ENCODE measurements at regions not wholly inside any gene's neighbourhood (a gene's known extent, or its start where the extent isn't known, plus 50 kb on each side); places are given as distances from the start of the nearest gene placed in this dataset.
"Not testable (repeated sequence)": the region's sequence is repeated elsewhere in the genome, so short reads cannot be mapped to it uniquely, and the experiment has no call there.

GRCh38 chr17:27365329-27365945 is 71.5 kb downstream of the WSB1 start:
- DNase-seq (ENCODE audit: low read depth in 2 of 2) = not testable (repeated sequence)

DNA sequence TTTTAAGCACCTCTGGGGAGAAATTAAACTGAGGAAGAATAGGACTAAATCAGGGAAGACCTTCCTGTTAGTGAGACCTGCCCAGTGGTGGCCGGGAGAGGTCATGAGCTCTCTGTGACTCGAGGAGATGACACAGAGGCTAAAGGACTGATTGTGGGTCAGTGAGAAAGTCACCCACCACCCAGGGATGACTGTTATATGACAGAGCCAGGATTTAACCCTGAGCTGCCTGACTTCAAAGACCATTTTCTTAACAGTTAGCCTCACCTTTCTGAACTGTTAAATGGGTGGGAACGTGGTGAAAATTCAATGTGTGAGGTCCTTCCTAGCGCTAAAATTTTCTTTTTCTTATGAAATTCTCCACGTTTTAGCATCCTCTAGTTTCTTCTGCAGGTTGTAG is 72.5 kb downstream of the WSB1 start:
- no peak for DNase-seq (ENCODE audit: low read depth in 2 of 2)

GRCh38 chr17:27367121-27367981 is 73.4 kb downstream of the WSB1 start:
- no peak for DNase-seq (ENCODE audit: low read depth in 2 of 2)

DNA sequence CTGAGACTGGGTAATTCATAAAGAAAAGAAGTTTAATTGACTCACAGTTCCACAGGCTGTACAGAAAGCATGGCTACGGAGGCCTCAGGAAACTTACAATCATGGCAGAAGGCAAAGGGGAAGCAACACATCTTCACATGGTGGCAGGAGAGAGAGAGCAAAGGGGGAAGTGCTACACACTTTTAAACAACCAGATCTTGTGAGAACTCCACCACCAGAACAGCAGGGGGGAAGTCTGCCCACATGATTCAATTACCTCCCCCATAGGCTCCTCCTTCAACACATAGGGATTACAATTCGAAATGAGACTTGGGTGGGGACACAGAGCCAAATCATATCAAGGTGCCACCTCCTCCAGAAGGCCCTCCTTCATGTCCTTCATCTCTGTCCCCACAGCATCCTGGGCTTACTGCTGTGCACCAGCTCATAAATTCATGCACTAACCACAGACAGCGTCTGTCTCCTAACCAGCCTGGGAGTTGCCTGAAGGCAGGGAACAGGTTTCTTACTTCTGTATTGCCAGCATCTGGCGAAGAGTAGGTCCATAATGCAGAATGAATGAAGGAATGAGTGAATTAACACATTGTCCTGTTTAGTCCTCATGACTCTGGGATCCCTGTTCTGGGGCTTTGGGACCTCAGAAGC is 74.4 kb downstream of the WSB1 start:
- DNase-seq (ENCODE audit: low read depth in 2 of 2) = no peak

DNA sequence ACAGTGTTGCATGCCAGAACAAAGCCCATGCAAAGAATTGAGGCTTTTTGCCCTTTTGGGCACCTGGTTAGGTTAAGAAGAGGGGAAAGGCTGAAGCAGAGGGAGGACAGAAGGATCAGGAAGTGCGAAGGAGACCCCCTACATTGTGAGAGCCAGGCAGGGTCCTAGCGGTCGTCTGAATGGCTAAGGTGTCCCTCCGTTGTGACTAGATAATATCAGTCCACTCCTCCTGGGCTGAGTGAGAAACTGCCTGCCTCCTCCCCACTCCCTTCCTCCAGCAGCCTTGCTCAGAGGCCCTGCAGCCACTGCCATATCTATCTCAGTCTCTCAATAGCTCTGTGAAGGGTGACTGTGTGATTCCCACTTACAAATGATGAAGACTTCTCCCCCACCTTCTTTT is 75.1 kb downstream of the WSB1 start:
- DNase-seq (ENCODE audit: low read depth in 2 of 2) = no peak

- DNase-seq (ENCODE audit: low read depth in 2 of 2) = no peak
Observed at GRCh38 chr17:27370776-27371175, 76.9 kb downstream of the WSB1 start.

- DNase-seq (ENCODE audit: low read depth in 2 of 2) = not testable (repeated sequence)
Observed at GRCh38 chr17:27373695-27374094, 79.8 kb downstream of the WSB1 start.

GRCh38 chr17:27376637-27377547 is 79.4 kb upstream of the KSR1 start:
- DNase-seq (ENCODE audit: low read depth in 2 of 2) = no peak

- DNase-seq (ENCODE audit: low read depth in 2 of 2) = no peak
Observed at GRCh38 chr17:27378482-27379175, 77.6 kb upstream of the KSR1 start.

DNA sequence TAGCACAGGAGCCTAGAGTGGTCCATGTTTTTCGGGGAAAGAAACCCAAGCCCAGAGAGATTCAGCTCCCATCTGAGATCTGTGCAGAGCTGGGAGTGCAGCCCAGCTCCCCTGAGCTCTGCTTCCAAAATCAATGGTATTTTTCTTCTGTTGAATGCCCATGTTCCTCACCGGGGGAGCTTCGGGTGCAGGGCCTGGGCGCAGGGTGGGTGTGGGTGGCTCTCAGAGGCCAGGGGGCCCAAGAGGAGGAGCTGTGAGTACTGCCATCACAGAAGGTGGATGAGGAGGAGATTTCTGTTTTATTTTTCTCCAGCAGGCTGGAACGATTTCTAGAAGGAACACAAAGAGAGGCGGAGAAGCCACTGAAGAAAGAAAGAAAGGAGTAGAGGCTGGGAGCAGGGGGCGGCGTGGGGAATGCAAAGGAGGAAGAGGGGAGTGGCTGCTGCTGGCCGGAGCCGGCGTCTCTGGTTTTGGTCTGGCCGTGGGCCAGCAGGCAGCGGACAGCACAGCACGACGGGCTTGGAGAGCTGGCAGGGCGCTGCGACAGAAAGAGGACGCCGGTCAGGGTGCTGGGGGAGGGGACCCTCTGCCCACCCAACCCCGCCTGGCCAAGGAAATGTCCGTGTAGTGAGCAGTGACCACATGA is 76.2 kb upstream of the KSR1 start:
- no peak for DNase-seq (ENCODE audit: low read depth in 2 of 2)

DNA sequence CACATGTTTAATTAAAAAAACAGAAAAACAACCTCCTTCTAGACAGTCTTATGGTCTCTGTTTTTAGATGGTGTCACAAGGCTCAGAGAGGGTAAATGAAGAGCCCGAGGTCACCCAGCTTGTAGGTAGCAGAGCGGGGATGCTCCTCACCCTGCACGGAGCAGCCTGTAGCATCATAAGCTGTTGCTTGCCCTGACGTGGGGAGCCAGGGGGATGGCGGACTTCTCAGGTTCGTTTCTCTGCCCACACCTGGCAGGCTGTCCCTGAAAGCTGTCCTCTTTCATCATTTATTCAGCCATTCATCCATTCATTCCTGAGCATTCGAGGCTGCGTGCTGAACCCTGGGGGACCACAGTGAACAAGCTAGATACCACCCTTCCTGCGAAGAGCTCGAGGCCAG is 75.7 kb upstream of the KSR1 start:
- no peak for DNase-seq (ENCODE audit: low read depth in 2 of 2)

- peak; percentile 76 to 81 for DNase-seq (ENCODE audit: low read depth in 2 of 2)
Observed at GRCh38 chr17:27381007-27381501, 75.2 kb upstream of the KSR1 start.

GRCh38 chr17:27382025-27382424 is 74.2 kb upstream of the KSR1 start:
- no peak for DNase-seq (ENCODE audit: low read depth in 2 of 2)

DNA sequence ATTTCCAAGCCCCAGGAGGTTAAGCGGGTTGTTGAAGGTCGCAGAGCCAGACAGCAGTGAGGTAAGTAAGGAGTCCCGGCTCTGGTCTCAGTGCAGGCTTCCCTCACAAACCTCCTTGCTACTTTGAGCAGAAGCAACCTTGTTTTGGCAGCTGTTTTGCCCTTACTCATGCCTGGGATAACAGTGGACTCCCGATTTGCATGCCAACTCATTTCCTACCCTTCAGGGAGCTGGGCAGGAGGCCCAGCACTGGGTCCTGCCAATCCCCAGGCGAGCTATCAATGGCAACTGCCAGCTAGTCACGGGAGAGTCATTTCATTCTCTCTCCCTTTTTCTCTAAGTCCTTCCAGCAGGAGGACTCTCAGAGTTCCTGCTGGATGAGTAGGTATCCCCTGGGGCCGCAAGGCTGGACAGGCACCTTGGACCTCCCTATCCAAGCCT is 72.0 kb upstream of the KSR1 start:
- DNase-seq (ENCODE audit: low read depth in 2 of 2) = no peak

GRCh38 chr17:27384726-27385125 is 71.5 kb upstream of the KSR1 start:
- DNase-seq (ENCODE audit: low read depth in 2 of 2) = no peak

DNA sequence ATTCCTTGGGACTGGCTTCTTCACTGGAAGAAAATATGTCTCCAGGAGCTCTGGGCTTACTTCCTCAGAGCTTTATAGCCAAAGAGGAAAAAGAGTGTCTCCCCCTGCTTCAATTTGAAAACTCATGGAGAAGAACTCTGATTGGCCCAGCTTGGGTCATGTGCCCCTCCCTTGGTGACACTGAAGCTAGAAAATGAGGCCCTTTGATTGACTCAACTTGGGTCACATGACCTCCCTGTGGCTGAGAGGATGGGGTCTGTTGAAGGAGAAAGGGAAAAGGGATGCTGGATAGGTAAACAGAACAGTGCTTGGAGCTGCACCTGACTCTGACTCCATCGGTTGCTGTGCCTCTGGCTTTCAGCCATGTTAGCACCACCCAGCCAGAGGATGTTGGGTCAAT is 70.6 kb upstream of the KSR1 start:
- no peak for DNase-seq (ENCODE audit: low read depth in 2 of 2)

- no peak for DNase-seq (ENCODE audit: low read depth in 2 of 2)
Observed at GRCh38 chr17:27386206-27387075, 69.8 kb upstream of the KSR1 start.

- DNase-seq (ENCODE audit: low read depth in 2 of 2) = no peak
Observed at GRCh38 chr17:27389542-27390140, 66.6 kb upstream of the KSR1 start.

- no peak for DNase-seq (ENCODE audit: low read depth in 2 of 2)
Observed at GRCh38 chr17:27390540-27390939, 65.7 kb upstream of the KSR1 start.

Measured in activated CD4-positive, alpha-beta T cell treated with anti-CD3 and anti-CD28 coated beads for 24 hours (primary cell).